PFSK-1 (cell line): ENCODE measurements at regions not wholly inside any gene's neighbourhood (a gene's known extent, or its start where the extent isn't known, plus 50 kb on each side); places are given as distances from the start of the nearest gene placed in this dataset.

Source experiments
- FOXP2 ChIP-seq: optimal IDR thresholded peaks from 2 replicates; pipeline ENCODE3; 2011; ENCODE audit warnings: borderline replicate concordance, control low read depth, inconsistent platforms; ENCODE audit not compliant: insufficient read depth; ENCODE audit errors: extremely low read length, extremely low read depth
- POLR2AphosphoS5 ChIP-seq: IDR thresholded peaks from 2 replicates; pipeline ENCODE4 v1.6.1; 2012; ENCODE audit warnings: low read depth, mild to moderate bottlenecking, control low read depth, low read length, moderate library complexity
- SIN3A ChIP-seq: IDR thresholded peaks from 2 replicates; pipeline ENCODE4 v1.6.1; 2012; ENCODE audit warnings: mild to moderate bottlenecking, low read length, moderate library complexity, borderline replicate concordance; ENCODE audit not compliant: insufficient read depth
- TAF1 ChIP-seq: IDR thresholded peaks from 2 replicates; pipeline ENCODE4 v1.6.1; 2012; ENCODE audit warnings: low read length, control low read depth, borderline replicate concordance; ENCODE audit not compliant: insufficient read depth
- TF ChIP-seq, protein P1 (sequence below), 2 experiments: IDR thresholded peaks; 2 replicates each; pipeline versions ENCODE4 v1.6.1 to v1.8.0; 2011 to 2012; ENCODE audit warnings: low read depth in 2 of 2, low read length in 2 of 2, control low read depth in 1 of 2, inconsistent platforms in 1 of 2, mild to moderate bottlenecking in 1 of 2, moderate library complexity in 1 of 2; ENCODE audit not compliant: insufficient read depth in 1 of 2

DNA sequence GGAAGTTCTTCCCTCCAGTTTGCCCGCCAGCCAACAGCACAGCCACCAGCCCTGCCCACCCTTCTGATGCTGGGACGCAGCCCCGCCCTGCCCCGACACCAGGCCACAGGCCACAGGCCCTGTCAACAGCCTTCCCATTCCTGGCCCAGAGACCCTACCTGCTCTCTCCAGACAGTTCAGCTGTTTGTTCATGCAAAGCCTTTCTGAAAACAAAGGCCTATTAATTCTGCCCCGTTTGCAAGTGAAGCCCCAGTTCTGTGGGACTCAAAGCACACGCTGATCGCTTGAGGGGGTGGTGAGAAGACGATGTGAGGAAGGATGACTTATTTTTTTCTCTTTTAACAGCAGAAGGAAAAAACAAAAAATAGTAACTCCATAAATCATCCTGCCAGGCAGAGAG is 55.4 kb upstream of the KIF26B start:
- TF ChIP-seq, protein P1, sequence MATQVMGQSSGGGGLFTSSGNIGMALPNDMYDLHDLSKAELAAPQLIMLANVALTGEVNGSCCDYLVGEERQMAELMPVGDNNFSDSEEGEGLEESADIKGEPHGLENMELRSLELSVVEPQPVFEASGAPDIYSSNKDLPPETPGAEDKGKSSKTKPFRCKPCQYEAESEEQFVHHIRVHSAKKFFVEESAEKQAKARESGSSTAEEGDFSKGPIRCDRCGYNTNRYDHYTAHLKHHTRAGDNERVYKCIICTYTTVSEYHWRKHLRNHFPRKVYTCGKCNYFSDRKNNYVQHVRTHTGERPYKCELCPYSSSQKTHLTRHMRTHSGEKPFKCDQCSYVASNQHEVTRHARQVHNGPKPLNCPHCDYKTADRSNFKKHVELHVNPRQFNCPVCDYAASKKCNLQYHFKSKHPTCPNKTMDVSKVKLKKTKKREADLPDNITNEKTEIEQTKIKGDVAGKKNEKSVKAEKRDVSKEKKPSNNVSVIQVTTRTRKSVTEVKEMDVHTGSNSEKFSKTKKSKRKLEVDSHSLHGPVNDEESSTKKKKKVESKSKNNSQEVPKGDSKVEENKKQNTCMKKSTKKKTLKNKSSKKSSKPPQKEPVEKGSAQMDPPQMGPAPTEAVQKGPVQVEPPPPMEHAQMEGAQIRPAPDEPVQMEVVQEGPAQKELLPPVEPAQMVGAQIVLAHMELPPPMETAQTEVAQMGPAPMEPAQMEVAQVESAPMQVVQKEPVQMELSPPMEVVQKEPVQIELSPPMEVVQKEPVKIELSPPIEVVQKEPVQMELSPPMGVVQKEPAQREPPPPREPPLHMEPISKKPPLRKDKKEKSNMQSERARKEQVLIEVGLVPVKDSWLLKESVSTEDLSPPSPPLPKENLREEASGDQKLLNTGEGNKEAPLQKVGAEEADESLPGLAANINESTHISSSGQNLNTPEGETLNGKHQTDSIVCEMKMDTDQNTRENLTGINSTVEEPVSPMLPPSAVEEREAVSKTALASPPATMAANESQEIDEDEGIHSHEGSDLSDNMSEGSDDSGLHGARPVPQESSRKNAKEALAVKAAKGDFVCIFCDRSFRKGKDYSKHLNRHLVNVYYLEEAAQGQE (IDR thresholded peaks at IDR 0.05; ENCODE audit: insufficient read depth in 1 of 2, low read depth in 2 of 2, low read length in 2 of 2) = no peak
- TF ChIP-seq FOXP2 (no peak), POLR2AphosphoS5 (no peak), TAF1 (no peak), SIN3A (no peak)

DNA sequence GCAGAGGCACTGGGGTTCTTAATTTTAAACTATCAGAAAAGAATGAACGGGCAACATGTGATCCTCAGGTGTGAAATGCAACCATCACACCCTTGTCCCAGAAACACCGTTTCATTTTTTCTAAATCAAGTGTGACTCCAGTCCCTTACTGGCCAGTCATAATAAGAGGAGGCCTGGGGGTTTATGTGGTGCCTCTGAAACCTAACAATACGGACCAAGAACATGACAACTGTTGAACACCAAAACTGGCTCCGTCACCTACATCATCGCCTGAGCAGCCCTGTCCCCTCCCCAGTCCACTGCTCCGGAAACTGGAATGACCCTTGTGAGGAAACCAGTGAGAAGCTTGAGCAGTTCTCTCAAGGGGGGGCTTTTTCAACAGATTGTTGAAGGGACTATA is 55.9 kb upstream of the KIF26B start:
- TF ChIP-seq POLR2AphosphoS5 (no peak), FOXP2 (no peak), TAF1 (no peak), SIN3A (no peak)
- TF ChIP-seq, protein P1 (IDR thresholded peaks at IDR 0.05; ENCODE audit: insufficient read depth in 1 of 2, low read depth in 2 of 2, low read length in 2 of 2) = no peak

DNA sequence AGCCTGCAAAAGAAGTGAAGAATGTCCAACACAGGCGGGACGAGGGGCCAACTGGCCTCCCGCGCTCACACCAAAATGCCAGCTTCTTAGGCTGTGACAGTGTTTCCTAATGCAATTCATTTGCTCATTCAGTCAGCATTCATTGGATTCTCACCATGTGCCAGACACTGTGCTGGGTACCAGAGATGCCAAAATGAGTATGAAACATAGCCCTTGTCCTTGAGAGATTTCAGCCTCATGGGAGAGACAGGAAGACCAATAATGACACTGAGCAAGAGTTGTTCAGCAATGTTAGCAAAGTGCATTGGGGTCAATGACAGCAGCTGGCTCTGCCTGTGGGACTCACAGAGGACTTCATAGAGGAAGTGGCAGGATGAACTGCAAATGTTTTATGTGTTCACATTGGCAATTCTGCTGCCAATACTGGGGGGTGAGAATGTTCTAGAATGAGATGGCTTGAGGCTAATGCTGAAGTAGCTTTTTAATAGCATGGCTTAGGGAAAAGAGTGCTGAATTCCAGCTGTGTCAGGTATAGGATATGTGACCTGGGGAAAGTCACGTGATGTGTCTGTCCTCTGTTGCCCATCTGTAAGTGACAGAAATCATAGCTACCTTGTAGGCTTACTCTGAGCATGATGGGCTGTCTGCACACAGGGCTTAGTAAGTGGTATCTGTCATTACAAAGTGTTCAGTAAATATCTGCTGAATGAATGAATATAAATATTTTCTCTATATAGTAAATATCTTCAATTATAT is 58.3 kb upstream of the KIF26B start:
- TF ChIP-seq POLR2AphosphoS5 (no peak), FOXP2 (no peak), SIN3A (no peak), TAF1 (no peak)
- TF ChIP-seq, protein P1 (IDR thresholded peaks at IDR 0.05; ENCODE audit: insufficient read depth in 1 of 2, low read depth in 2 of 2, low read length in 2 of 2) = no peak

DNA sequence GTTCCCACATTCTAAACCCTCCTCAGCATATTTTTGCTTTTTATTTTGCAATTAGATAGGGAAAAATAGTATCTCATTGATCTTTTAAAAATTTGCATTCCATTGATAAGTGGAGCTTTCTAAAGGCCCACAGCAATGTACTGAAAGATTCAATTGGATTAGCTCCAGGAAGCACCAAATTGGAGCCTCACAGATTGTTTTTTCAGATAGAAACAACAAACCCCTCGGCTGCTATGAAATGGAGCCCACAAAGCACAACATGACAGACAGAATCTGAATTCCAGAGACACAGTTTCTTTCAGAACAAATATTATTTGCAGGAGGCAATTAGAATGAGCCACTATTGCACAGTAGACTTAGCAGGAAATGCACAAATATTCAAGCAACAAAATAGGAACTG is 58.9 kb upstream of the KIF26B start:
- TF ChIP-seq TAF1 (no peak), SIN3A (no peak), FOXP2 (no peak), POLR2AphosphoS5 (no peak)
- TF ChIP-seq, protein P1 (IDR thresholded peaks at IDR 0.05; ENCODE audit: insufficient read depth in 1 of 2, low read depth in 2 of 2, low read length in 2 of 2) = no peak

GRCh38 chr1:245094954-245095353 is 59.8 kb upstream of the KIF26B start:
- TF ChIP-seq, protein P1 (IDR thresholded peaks at IDR 0.05; ENCODE audit: insufficient read depth in 1 of 2, low read depth in 2 of 2, low read length in 2 of 2) = no peak
- TF ChIP-seq FOXP2 = no peak
- no peak for TF ChIP-seq SIN3A
- no peak for TF ChIP-seq POLR2AphosphoS5
- no peak for TF ChIP-seq TAF1
